ENCODE measurements at regions not wholly inside any gene's neighbourhood (a gene's known extent, or its start where the extent isn't known, plus 50 kb on each side); places are given as distances from the start of the nearest gene placed in this dataset.

DNA sequence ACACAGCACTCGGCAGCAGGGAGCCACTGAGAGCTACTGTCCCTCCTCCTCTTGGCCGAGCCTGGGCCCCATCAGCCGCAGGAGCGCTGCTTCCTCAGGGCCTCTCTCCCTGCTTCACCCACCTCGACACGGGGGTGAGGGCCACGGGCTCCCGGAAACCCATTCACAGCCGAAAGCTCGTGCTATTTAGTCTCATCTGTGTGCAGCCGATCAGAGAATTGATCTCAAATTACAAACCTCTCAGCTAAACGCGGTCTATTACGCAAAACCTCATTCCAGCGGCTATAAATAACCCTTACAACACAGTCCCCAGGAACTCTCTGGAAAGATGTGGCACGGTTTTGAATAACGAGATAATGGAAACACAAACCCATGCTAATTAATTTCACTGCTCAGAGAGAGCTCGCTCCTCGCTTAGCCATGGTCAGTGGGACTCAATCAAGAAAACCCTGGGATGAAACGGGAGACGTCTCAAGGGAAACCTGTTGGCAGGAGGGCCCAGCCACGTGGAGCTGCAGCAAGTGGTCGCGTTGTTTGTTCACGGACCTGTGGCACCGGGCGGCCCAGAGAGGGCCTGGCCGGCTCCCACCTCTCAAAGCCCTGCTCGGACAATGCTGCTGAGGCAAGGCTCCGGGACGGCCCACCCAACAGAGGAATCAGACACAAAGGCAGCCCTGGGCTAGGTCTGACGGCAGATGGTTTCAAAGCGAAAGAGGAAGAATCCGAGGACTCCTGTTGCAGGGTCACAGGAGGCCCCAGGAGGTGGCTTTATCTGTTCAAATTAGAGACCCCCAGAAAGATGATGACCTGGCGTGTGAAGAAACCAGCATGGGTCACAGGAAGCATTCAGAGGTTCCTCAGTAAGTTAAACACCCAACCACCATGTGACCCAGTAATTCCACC lies 210.5 kb downstream of the CTTN start:
- H3K9me3 Mint-ChIP-seq, result peaks cover 0 to 2% (median 0%) of the 10 kb centered on the region in 11 donors
- H3K36me3 Mint-ChIP-seq, result no peaks in the 10 kb centered on the region
- ATAC-seq (no peak), DNase-seq (no peak)
- intact Hi-C loops (cut with micrococcal nuclease), result no loop called here
- Histone ChIP-seq H3K4me1 (ENCODE audit: control insufficient read depth in 2 of 2, insufficient read depth in 2 of 2, low read length in 2 of 2) (no peaks in the 10 kb centered on the region), H3K27me3 (ENCODE audit: control insufficient read depth in 2 of 2, insufficient read depth in 2 of 2, low read length in 2 of 2) (no peaks in the 10 kb centered on the region), H3K9me3 (ENCODE audit: control insufficient read depth in 2 of 3, low read length in 3 of 3) (no peaks in the 10 kb centered on the region), H3K27ac (ENCODE audit: low read depth, low read length) (no peak overlapping the region), H3K36me3 (ENCODE audit: control insufficient read depth in 2 of 3, insufficient read depth in 3 of 3, low read length in 3 of 3) (no peaks in the 10 kb centered on the region), H3K4me3 (ENCODE audit: low read length) (no peak overlapping the region)
- peaks cover 0 to 4% (median 0%) of the 10 kb centered on the region in 7 donors for H3K4me1 Mint-ChIP-seq
- peaks cover 0 to 12% (median 6%) of the 10 kb centered on the region in 5 donors for H3K27me3 Mint-ChIP-seq
- POLR2A ChIA-PET, result no interaction called here
- H3K4me3 Mint-ChIP-seq, result no peak overlapping the region
- CTCF ChIA-PET, result no interaction called here
- no peak overlapping the region for H3K27ac Mint-ChIP-seq

DNA sequence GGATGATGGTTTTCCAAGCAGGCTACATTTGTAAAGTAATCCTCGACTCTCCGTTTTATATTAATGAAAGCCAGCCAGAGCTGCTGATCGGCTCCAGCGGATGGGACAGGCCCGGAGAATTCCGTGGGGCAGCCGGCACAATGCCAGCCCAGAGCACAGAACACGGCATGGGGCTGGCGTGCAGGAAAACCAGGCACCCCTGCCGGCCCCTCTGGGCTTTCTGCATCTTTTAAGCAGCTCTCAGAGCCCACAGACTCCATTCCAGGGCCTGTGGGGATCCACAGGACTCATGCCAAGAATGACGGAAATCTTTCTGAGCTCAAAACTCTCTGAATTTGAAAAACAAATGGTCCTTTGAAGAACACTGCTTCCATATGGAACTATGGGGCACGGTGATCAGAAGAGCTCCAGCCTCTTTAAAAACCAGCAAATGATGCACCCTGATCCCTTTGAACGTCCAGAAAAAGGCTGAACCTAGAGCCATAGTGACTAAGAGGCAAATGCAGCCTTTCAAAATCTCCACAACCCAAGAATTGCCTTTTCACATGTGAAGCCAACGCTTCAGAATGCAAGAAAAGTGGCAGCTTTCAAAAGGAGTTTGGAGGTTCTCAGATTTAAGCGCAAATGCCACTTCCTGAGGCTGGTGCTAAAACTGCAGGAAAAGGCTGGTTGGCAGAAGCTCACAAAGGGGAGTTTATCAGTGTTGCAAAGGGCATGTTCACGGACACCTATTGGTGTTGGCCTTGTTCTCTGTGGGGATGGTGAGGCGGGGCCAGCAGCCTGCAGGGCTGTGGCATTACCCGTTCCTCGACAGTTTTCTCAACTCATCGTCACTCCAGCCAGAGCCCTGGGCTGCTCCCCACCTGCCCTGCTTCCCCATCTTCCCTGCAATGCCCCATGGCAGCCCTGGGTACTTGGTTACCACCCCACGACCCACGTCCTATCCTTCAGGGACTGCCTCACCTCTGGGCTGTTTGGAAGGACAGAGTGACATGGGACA lies 212.5 kb downstream of the CTTN start:
- Mint-ChIP-seq H3K4me1 (peaks cover 0 to 2% (median 0%) of the 10 kb centered on the region in 7 donors), H3K27me3 (peaks cover 0 to 12% (median 6%) of the 10 kb centered on the region in 5 donors), H3K36me3 (no peaks in the 10 kb centered on the region), H3K4me3 (no peak overlapping the region), H3K27ac (no peak overlapping the region), H3K9me3 (peaks cover 0 to 5% (median 0%) of the 10 kb centered on the region in 11 donors)
- Histone ChIP-seq H3K4me3 (ENCODE audit: low read length) (no peak overlapping the region), H3K27me3 (ENCODE audit: control insufficient read depth in 2 of 2, insufficient read depth in 2 of 2, low read length in 2 of 2) (no peaks in the 10 kb centered on the region), H3K9me3 (ENCODE audit: control insufficient read depth in 2 of 3, low read length in 3 of 3) (peaks cover 0 to 4% (median 0%) of the 10 kb centered on the region in 3 experiments), H3K4me1 (ENCODE audit: control insufficient read depth in 2 of 2, insufficient read depth in 2 of 2, low read length in 2 of 2) (no peaks in the 10 kb centered on the region), H3K27ac (ENCODE audit: low read depth, low read length) (no peak overlapping the region), H3K36me3 (ENCODE audit: control insufficient read depth in 2 of 3, insufficient read depth in 3 of 3, low read length in 3 of 3) (no peaks in the 10 kb centered on the region)
- no peak for ATAC-seq
- CTCF ChIA-PET, result no interaction called here
- POLR2A ChIA-PET, result no interaction called here
- DNase-seq, result no peak
- intact Hi-C loops (cut with micrococcal nuclease), result no loop called here

DNA sequence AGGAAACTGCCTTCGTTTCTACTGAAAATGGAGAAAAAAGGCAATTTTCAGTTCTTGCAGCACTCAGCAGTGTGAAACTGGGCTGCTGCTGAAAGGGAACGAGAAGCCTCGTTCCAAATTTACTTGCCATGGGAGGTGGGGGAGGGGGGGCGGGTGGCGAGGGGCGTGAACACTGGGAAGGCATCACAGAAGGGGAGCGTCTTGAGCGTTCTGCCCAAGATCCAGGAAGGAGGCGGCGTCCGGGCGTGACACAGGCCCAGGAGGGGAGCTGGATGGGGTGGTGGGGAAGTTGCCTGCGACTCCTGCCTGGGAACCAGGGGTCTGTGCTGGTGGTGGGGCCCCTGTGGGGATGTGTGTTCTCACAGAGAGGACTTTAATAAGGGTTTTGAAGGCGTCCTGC lies 213.5 kb downstream of the CTTN start:
- H3K4me3 ChIP-seq (ENCODE audit: low read length), result no peak overlapping the region
- H3K27ac ChIP-seq (ENCODE audit: low read depth, low read length), result no peak overlapping the region
- peaks cover 0 to 4% (median 0%) of the 10 kb centered on the region in 3 experiments for H3K9me3 ChIP-seq (ENCODE audit: control insufficient read depth in 2 of 3, low read length in 3 of 3)
- H3K36me3 ChIP-seq (ENCODE audit: control insufficient read depth in 2 of 3, insufficient read depth in 3 of 3, low read length in 3 of 3), result no peaks in the 10 kb centered on the region
- Mint-ChIP-seq H3K27me3 (peaks cover 0 to 12% (median 6%) of the 10 kb centered on the region in 5 donors), H3K4me1 (peaks cover 0 to 2% (median 0%) of the 10 kb centered on the region in 7 donors), H3K36me3 (no peaks in the 10 kb centered on the region), H3K27ac (no peak overlapping the region), H3K4me3 (no peak overlapping the region), H3K9me3 (peaks cover 0 to 5% (median 0%) of the 10 kb centered on the region in 11 donors)
- no peaks in the 10 kb centered on the region for H3K4me1 ChIP-seq (ENCODE audit: control insufficient read depth in 2 of 2, insufficient read depth in 2 of 2, low read length in 2 of 2)
- ChIA-PET CTCF (no interaction called here), POLR2A (no interaction called here)
- no peak for ATAC-seq
- H3K27me3 ChIP-seq (ENCODE audit: control insufficient read depth in 2 of 2, insufficient read depth in 2 of 2, low read length in 2 of 2), result no peaks in the 10 kb centered on the region
- intact Hi-C loops (cut with micrococcal nuclease), result no loop called here
- no peak for DNase-seq

DNA sequence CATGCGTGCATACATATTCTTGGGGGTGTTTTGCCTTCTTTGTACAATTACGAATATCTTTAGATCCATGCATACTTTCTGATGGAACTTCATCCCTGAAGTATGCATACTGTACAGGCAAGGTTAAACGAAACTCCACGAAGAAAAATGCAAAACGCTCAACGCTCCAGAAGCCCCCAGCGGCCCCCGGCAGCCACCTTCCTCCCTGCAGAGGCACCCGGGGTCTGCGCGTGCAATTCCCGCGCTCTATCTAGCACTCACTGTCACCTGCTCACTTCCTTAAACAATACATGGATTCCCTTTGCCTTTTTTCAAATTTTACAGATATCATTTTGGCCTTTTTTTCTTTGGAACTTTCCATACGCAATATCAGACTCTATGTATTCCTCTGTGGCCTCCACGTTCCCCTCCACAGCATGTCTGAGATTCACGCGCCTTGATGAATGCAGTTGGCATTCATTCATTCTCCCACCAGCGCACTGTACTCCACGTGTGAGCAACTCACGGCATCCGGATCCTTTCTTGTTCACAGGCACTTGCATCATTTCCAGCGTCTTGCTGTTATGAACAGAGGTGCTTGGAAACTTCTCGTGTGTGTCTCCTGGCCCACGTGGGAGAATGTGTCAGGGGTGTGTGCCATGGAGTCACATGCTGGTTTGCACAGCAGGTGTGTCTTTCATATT lies 214.3 kb downstream of the CTTN start:
- ChIA-PET CTCF (no interaction called here), POLR2A (no interaction called here)

DNA sequence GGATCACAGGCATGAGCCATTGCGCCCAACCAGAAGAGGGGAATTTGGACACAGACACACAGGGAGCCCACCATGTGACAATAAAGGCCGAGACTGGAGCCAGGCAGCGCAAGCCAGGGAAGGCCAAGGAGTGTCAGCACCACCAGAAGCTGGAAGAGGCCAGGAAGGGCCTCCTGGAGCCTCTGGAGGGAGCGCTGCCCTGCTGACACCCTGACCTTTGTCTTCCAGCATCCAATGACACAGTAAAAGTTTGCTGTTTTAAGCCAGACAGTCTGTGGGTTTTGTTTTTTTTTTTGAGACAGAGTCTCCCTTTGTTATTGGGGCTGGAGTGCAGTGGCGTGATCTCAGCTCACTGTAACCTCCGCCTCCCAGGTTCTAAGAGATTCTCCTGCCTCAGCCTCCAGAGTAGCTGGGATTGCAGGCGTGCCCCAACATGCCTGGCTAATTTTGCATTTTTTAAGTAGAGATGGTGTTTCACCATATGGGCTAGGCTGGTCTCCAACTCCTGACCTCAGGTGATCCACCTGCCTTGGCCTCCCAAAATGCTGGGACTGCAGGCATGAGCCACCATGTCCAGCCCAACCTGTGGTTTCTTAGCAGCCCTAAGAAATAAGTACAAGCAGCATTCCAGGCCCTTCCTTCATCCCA lies 215.8 kb downstream of the CTTN start:
- Mint-ChIP-seq H3K4me3 (no peak overlapping the region), H3K36me3 (no peaks in the 10 kb centered on the region), H3K27ac (no peak overlapping the region), H3K4me1 (peaks cover 0 to 2% (median 0%) of the 10 kb centered on the region in 7 donors), H3K9me3 (peaks cover 0 to 5% (median 0%) of the 10 kb centered on the region in 11 donors), H3K27me3 (peaks cover 0 to 6% (median 3%) of the 10 kb centered on the region in 5 donors)
- H3K4me3 ChIP-seq (ENCODE audit: low read length), result no peak overlapping the region
- DNase-seq (no peak), ATAC-seq (no peak)
- ChIA-PET POLR2A (no interaction called here), CTCF (no interaction called here)
- peaks cover 0 to 4% (median 0%) of the 10 kb centered on the region in 3 experiments for H3K9me3 ChIP-seq (ENCODE audit: control insufficient read depth in 2 of 3, low read length in 3 of 3)
- H3K27ac ChIP-seq (ENCODE audit: low read depth, low read length), result no peak overlapping the region
- no peaks in the 10 kb centered on the region for H3K4me1 ChIP-seq (ENCODE audit: control insufficient read depth in 2 of 2, insufficient read depth in 2 of 2, low read length in 2 of 2)
- no peaks in the 10 kb centered on the region for H3K36me3 ChIP-seq (ENCODE audit: control insufficient read depth in 2 of 3, insufficient read depth in 3 of 3, low read length in 3 of 3)
- intact Hi-C loops (cut with micrococcal nuclease), result no loop called here
- no peaks in the 10 kb centered on the region for H3K27me3 ChIP-seq (ENCODE audit: control insufficient read depth in 2 of 2, insufficient read depth in 2 of 2, low read length in 2 of 2)

More for the DNA sequence above, 214.3 kb downstream of the CTTN start:
- Histone ChIP-seq H3K9me3 (ENCODE audit: control insufficient read depth in 2 of 3, low read length in 3 of 3) (peaks cover 0 to 4% (median 0%) of the 10 kb centered on the region in 3 experiments), H3K36me3 (ENCODE audit: control insufficient read depth in 2 of 3, insufficient read depth in 3 of 3, low read length in 3 of 3) (no peaks in the 10 kb centered on the region), H3K27ac (ENCODE audit: low read depth, low read length) (no peak overlapping the region), H3K4me1 (ENCODE audit: control insufficient read depth in 2 of 2, insufficient read depth in 2 of 2, low read length in 2 of 2) (no peaks in the 10 kb centered on the region), H3K27me3 (ENCODE audit: control insufficient read depth in 2 of 2, insufficient read depth in 2 of 2, low read length in 2 of 2) (no peaks in the 10 kb centered on the region), H3K4me3 (ENCODE audit: low read length) (no peak overlapping the region)
- H3K9me3 Mint-ChIP-seq, result peaks cover 0 to 5% (median 0%) of the 10 kb centered on the region in 11 donors
- DNase-seq (no peak), ATAC-seq (no peak)
- H3K27me3 Mint-ChIP-seq, result peaks cover 0 to 12% (median 6%) of the 10 kb centered on the region in 5 donors
- H3K4me1 Mint-ChIP-seq, result peaks cover 0 to 2% (median 0%) of the 10 kb centered on the region in 7 donors
- no peak overlapping the region for H3K4me3 Mint-ChIP-seq
- no peak overlapping the region for H3K27ac Mint-ChIP-seq
- no peaks in the 10 kb centered on the region for H3K36me3 Mint-ChIP-seq
- intact Hi-C loops (cut with micrococcal nuclease), result no loop called here
